GM10266 (cell line): ENCODE measurements at regions not wholly inside any gene's neighbourhood (a gene's known extent, or its start where the extent isn't known, plus 50 kb on each side); places are given as distances from the start of the nearest gene placed in this dataset.

ENCODE experiments used
- DNase-seq: peaks from one replicate; pipeline ENCODE4 v3.0.0; 2012; ENCODE audit errors: extremely low spot score
- TF ChIP-seq, protein P1 (sequence below): IDR thresholded peaks from 2 replicates; pipeline ENCODE4 v1.5.1; 2012; ENCODE audit warnings: mild to moderate bottlenecking, low read depth; ENCODE audit not compliant: control insufficient read depth, insufficient read depth; ENCODE audit errors: missing control alignments

GRCh38 chr4:81773557-81773956, 301.9 kb upstream of the RASGEF1B start:
- TF ChIP-seq, protein P1, sequence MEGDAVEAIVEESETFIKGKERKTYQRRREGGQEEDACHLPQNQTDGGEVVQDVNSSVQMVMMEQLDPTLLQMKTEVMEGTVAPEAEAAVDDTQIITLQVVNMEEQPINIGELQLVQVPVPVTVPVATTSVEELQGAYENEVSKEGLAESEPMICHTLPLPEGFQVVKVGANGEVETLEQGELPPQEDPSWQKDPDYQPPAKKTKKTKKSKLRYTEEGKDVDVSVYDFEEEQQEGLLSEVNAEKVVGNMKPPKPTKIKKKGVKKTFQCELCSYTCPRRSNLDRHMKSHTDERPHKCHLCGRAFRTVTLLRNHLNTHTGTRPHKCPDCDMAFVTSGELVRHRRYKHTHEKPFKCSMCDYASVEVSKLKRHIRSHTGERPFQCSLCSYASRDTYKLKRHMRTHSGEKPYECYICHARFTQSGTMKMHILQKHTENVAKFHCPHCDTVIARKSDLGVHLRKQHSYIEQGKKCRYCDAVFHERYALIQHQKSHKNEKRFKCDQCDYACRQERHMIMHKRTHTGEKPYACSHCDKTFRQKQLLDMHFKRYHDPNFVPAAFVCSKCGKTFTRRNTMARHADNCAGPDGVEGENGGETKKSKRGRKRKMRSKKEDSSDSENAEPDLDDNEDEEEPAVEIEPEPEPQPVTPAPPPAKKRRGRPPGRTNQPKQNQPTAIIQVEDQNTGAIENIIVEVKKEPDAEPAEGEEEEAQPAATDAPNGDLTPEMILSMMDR = no peak
- DNase-seq = no peak

- TF ChIP-seq, protein P1 = no peak
- DNase-seq = no peak
These were observed 300.0 kb upstream of the RASGEF1B start for GRCh38 chr4:81771721-81772120.

DNA sequence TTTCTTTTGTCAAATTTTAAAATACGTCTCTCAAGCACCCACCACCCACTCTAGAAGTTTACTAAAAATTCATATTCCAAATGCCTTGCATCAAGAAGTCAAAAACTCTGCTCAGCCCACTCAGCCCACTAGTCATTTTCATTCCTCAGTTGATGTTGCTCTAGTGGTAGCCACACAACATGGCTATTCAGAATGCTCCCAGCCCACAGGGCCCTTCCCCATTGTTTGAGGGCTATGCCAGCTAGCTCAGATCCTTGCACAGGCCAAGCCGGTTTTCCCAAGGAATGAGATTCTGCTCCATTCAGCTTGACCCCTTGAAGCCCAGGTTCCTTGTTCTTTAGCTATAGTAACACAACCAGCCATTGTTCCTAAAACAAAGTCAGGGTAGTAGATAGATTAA, 297.5 kb upstream of the RASGEF1B start:
- TF ChIP-seq, protein P1 = no peak
- no peak for DNase-seq

DNA sequence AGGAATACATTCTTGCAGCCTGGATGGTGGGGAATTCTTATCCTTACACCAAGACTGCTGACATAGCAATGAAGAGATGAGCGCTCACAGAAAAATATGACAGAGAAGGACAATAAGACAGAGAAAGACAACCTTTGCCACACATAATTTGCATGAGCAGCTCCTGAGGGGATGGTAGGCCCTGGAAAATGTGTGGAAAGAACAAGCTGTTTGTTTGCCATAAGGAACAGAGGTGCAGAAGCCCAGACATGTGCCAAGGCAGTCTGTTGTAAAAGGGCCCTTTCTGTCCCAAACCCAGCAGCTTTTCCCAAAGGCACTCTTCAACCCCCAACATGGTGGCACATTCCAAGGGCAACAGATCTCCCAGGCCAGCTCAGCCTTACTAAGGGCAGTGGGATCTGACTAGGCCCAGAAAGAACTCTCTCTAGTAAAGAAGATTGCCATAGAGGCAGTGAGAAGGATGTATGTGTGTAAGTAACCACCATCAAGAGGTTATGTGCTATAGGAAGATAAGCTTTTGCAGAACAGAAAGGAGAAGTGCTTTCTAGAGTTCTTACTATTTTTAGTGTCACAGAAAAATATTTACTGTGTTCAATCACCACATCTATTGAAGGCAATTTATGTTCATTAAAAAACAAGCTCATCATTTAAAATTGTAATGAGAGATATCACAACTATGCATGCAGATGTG, 287.0 kb upstream of the RASGEF1B start:
- TF ChIP-seq, protein P1 = no peak
- no peak for DNase-seq

DNA sequence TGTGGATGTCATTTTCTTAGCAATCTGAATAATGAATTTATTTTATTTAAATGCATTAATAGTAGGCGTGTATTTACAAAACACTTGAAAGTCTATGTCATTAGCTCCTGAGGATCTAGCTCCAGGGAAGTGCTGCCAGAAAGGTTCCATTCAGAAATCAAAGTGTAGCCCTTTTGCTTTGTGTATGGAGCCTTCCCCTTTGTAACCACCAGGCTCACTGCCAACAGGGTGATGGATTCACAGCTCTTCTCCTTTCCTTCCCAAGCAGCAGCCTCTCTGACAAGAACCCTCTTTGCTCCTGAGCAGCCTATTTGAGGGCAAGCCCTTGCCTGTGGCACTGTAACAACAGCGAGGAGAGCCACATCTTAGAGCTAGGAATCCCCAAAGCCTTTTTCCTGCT, 286.0 kb upstream of the RASGEF1B start:
- DNase-seq = no peak
- TF ChIP-seq, protein P1 = no peak

- no peak for DNase-seq
- TF ChIP-seq, protein P1 = no peak
These were observed 285.3 kb upstream of the RASGEF1B start for GRCh38 chr4:81756973-81757372.

DNA sequence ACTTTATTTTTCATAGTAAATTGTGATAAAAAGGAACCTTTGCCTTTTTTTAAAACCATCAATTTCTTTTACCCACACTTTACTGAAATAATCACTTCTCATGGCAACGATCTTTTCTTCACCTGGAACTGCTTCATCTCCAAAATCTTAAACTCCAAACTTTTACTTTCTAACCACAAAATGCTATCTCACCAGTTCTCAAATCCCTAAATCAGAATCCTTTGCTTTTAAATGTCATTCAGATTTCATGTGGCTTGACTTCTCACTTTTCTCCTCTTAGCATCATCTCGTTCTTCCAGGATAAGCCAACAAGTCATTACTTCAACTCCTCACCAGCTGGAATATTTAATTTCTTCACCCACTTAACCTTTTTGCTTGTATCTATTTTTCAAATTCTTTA, 284.3 kb upstream of the RASGEF1B start:
- DNase-seq = no peak
- TF ChIP-seq, protein P1 = no peak
